Gastroesophageal sphincter (tissue), 3 donors: ENCODE measurements at regions not wholly inside any gene's neighbourhood (a gene's known extent, or its start where the extent isn't known, plus 50 kb on each side); places are given as distances from the start of the nearest gene placed in this dataset.

Experiments used
- CTCF ChIP-seq, 4 experiments: fragments of 200-600 bp in 2 of 4; fragments of 450-650 bp in 2 of 4; sonication (generic) in 1 of 4; IDR thresholded peaks; one replicate each; pipeline ENCODE4 v1.5.1; 2017 to 2019; ENCODE audit warnings: antibody characterized with exemption in 4 of 4, mild to moderate bottlenecking in 2 of 4, moderate library complexity in 2 of 4
- EP300 ChIP-seq: sonication (generic); formaldehyde crosslinking; IDR thresholded peaks from one replicate; pipeline ENCODE4 v1.6.1; 2017; ENCODE audit warnings: antibody characterized with exemption, mild to moderate bottlenecking
- POLR2A ChIP-seq, 2 donors: fragments of 450-650 bp; IDR thresholded peaks; one replicate each; pipeline ENCODE4 v1.6.1; 2017; ENCODE audit warnings: antibody characterized with exemption in 2 of 2, mild to moderate bottlenecking in 2 of 2, moderate library complexity in 1 of 2

DNA sequence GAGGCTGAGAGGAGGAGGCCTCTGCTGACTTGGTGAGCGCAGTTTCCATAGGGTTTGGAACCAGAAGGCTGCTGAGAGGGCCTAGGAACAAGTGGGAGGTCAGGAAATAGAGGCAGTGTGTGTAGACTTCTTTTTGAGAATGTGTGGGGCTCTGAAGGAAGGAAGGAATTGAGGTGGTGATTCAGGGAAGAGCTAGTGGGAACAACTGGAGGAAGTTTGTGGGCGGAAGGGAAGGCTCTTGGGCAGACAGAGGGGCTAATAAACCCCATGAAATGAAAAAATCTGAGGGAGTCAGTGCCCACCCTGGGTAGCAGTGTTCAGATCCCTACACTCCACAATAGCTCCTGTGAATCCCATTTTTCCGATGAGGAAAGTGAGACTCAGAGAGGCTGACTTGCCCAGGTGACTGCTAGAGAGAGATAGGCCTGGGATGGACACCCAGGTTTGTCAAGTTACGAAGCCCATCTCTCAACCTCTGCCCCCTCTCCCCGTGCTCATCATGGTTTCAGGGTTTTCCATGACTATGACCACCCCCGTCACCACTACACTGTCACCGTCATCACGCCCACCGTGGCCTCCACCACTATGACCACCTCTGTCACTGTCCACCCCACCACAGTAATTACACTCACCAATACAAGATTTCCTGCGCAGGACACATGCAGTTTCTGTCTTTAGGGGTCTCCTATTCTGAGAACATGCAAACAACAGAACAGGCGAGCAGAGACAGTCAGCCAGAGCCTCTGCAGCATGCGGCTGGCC, 106.4 kb downstream of the MRPL14 start:
- no peak for TF ChIP-seq CTCF (IDR thresholded peaks at IDR 0.05)
- TF ChIP-seq POLR2A (IDR thresholded peaks at IDR 0.05): no peak
- TF ChIP-seq EP300: no peak
